Fibroblast of skin of scalp (primary cell): ENCODE measurements at regions not wholly inside any gene's neighbourhood (a gene's known extent, or its start where the extent isn't known, plus 50 kb on each side); places are given as distances from the start of the nearest gene placed in this dataset.
"Not testable (repeated sequence)": the region's sequence is repeated elsewhere in the genome, so short reads cannot be mapped to it uniquely, and the experiment has no call there.

ENCODE experiments used
- DNase-seq: peaks from one replicate; pipeline ENCODE4 v3.0.0-alpha.2; 2013

GRCh38 chr6:12523726-12524125 lies 192.8 kb upstream of the PHACTR1 start:
- no peak for DNase-seq

GRCh38 chr6:12525276-12525675 lies 191.3 kb upstream of the PHACTR1 start:
- DNase-seq = no peak

- DNase-seq = no peak
These were observed 189.2 kb upstream of the PHACTR1 start for GRCh38 chr6:12527339-12527738.

- no peak for DNase-seq
These were observed 188.4 kb upstream of the PHACTR1 start for GRCh38 chr6:12528136-12528535.

GRCh38 chr6:12528581-12529363 lies 187.8 kb upstream of the PHACTR1 start:
- no peak for DNase-seq

GRCh38 chr6:12529364-12530019 lies 187.1 kb upstream of the PHACTR1 start:
- no peak for DNase-seq

GRCh38 chr6:12530345-12530744 lies 186.2 kb upstream of the PHACTR1 start:
- DNase-seq = no peak

- no peak for DNase-seq
These were observed 183.0 kb upstream of the PHACTR1 start for GRCh38 chr6:12533586-12533985.

- DNase-seq = no peak
These were observed 182.3 kb upstream of the PHACTR1 start for GRCh38 chr6:12534069-12534853.

- DNase-seq = no peak
These were observed 180.8 kb upstream of the PHACTR1 start for GRCh38 chr6:12535586-12536314.

GRCh38 chr6:12536416-12536815 lies 180.2 kb upstream of the PHACTR1 start:
- DNase-seq = no peak

GRCh38 chr6:12537389-12537788 lies 179.2 kb upstream of the PHACTR1 start:
- DNase-seq = peak; percentile 54

- peak; percentile 14 for DNase-seq
These were observed 177.6 kb upstream of the PHACTR1 start for GRCh38 chr6:12538881-12539357.

- not testable (repeated sequence) for DNase-seq
These were observed 174.1 kb upstream of the PHACTR1 start for GRCh38 chr6:12542319-12543115.

- no peak for DNase-seq
These were observed 172.6 kb upstream of the PHACTR1 start for GRCh38 chr6:12543953-12544352.

GRCh38 chr6:12544821-12545565 lies 171.6 kb upstream of the PHACTR1 start:
- no peak for DNase-seq

- peak; percentile 81 for DNase-seq
These were observed 170.8 kb upstream of the PHACTR1 start for GRCh38 chr6:12545619-12546409.

GRCh38 chr6:12546410-12547002 lies 170.1 kb upstream of the PHACTR1 start:
- peak; percentile 31 for DNase-seq

- DNase-seq = peak; percentile 94
These were observed 168.0 kb upstream of the PHACTR1 start for GRCh38 chr6:12548526-12548925.

GRCh38 chr6:12549445-12549844 lies 167.1 kb upstream of the PHACTR1 start:
- not testable (repeated sequence) for DNase-seq
